ENCODE measurements at regions not wholly inside any gene's neighbourhood (a gene's known extent, or its start where the extent isn't known, plus 50 kb on each side); places are given as distances from the start of the nearest gene placed in this dataset.

GRCh38 chr1:98030976-98031375 is 110.1 kb upstream of the DPYD start:
- H2AFZ ChIP-seq (ENCODE audit: insufficient read depth, low read depth, low read length, poor library complexity, severe bottlenecking), result no peak overlapping the region
- no CpG with 5 or more reads among the region's 3 CpGs for WGBS (ENCODE audit: insufficient coverage)
- H3K27me3 ChIP-seq (ENCODE audit: control insufficient read depth in 2 of 2, insufficient read depth in 2 of 2, low read length in 2 of 2), result no peaks in the 10 kb centered on the region
- no peak overlapping the region for H3K27ac ChIP-seq (ENCODE audit: low read depth in 1 of 2, low read length in 2 of 2)
- TF ChIP-seq CTCF (IDR thresholded peaks at IDR 0.05), result no peak
- H3K4me3 ChIP-seq (replicated peaks in 1 of 3; ENCODE audit: low read depth in 2 of 3, low read length in 3 of 3), result no peak overlapping the region
- Mint-ChIP-seq H3K27ac (no peak overlapping the region), H3K36me3 (no peaks in the 10 kb centered on the region), H3K9me3 (no peaks in the 10 kb centered on the region), H3K4me1 (no peaks in the 10 kb centered on the region), H3K4me3 (no peak overlapping the region), H3K27me3 (ENCODE audit: low read depth in 3 of 3) (peaks cover 2 to 4% (median 3%) of the 10 kb centered on the region in 3 donors)
- no peaks in the 10 kb centered on the region for H3K4me1 ChIP-seq (ENCODE audit: control insufficient read depth in 1 of 2, insufficient read depth in 2 of 2, low read length in 2 of 2)
- no peaks in the 10 kb centered on the region for H3K36me3 ChIP-seq (replicated peaks in 1 of 2; ENCODE audit: control insufficient read depth in 1 of 2, insufficient read depth in 2 of 2, low read length in 2 of 2)
- H3K79me2 ChIP-seq (ENCODE audit: insufficient read depth, low read length), result no peaks in the 10 kb centered on the region
- H4K20me1 ChIP-seq (ENCODE audit: insufficient read depth, low read length), result no peaks in the 10 kb centered on the region
- H3K9me3 ChIP-seq (replicated peaks in 1 of 2; ENCODE audit: control insufficient read depth in 1 of 2, insufficient read depth in 1 of 2, low read length in 2 of 2), result no peaks in the 10 kb centered on the region
- intact Hi-C loops (cut with micrococcal nuclease), result no loop called here
- H3K9ac ChIP-seq (ENCODE audit: insufficient read depth, low read length, poor library complexity, severe bottlenecking), result no peak overlapping the region
- DNase-seq, result no peak
- no peak overlapping the region for H3K4me2 ChIP-seq (replicated peaks; ENCODE audit: extremely low read depth, low read length, poor library complexity, severe bottlenecking)

DNA sequence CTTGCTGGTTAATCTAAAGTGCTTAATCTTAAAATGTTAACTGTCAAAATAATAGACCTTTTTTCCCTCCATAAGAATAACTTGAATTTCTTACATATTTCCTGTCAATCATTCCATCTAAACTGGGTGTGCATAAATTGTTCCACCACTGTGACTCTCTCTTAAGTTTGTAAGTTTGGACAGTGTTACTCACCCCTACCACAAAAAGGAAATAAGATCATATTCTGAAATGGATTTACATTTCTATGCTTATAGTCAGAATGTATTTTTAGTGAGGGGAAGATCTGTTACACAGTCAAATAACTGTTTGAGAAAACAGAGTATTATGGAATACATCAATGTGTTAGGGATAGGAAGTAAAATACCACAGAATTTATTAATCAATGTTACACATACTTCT is 109.6 kb upstream of the DPYD start:
- H3K27me3 Mint-ChIP-seq (ENCODE audit: low read depth in 3 of 3), result no peaks in the 10 kb centered on the region
- no peaks in the 10 kb centered on the region for H3K79me2 ChIP-seq (ENCODE audit: insufficient read depth, low read length)
- H3K36me3 ChIP-seq (replicated peaks in 1 of 2; ENCODE audit: control insufficient read depth in 1 of 2, insufficient read depth in 2 of 2, low read length in 2 of 2), result no peaks in the 10 kb centered on the region
- no peak overlapping the region for H3K4me2 ChIP-seq (replicated peaks; ENCODE audit: extremely low read depth, low read length, poor library complexity, severe bottlenecking)
- intact Hi-C loops (cut with micrococcal nuclease), result no loop called here
- TF ChIP-seq CTCF (IDR thresholded peaks at IDR 0.05), result no peak
- no peak overlapping the region for H3K4me3 Mint-ChIP-seq
- no peaks in the 10 kb centered on the region for H3K4me1 Mint-ChIP-seq
- H3K9me3 Mint-ChIP-seq, result no peaks in the 10 kb centered on the region
- no peaks in the 10 kb centered on the region for H3K36me3 Mint-ChIP-seq
- H3K9me3 ChIP-seq (replicated peaks in 1 of 2; ENCODE audit: control insufficient read depth in 1 of 2, insufficient read depth in 1 of 2, low read length in 2 of 2), result no peaks in the 10 kb centered on the region
- H3K27ac Mint-ChIP-seq, result no peak overlapping the region
- no peaks in the 10 kb centered on the region for H4K20me1 ChIP-seq (ENCODE audit: insufficient read depth, low read length)
- H3K4me3 ChIP-seq (replicated peaks in 1 of 3; ENCODE audit: low read depth in 2 of 3, low read length in 3 of 3), result no peak overlapping the region
- H3K27me3 ChIP-seq (ENCODE audit: control insufficient read depth in 2 of 2, insufficient read depth in 2 of 2, low read length in 2 of 2), result no peaks in the 10 kb centered on the region
- H3K9ac ChIP-seq (ENCODE audit: insufficient read depth, low read length, poor library complexity, severe bottlenecking), result no peak overlapping the region
- no peak overlapping the region for H3K27ac ChIP-seq (ENCODE audit: low read depth in 1 of 2, low read length in 2 of 2)
- no peak overlapping the region for H2AFZ ChIP-seq (ENCODE audit: insufficient read depth, low read depth, low read length, poor library complexity, severe bottlenecking)
- DNase-seq, result no peak
- H3K4me1 ChIP-seq (ENCODE audit: control insufficient read depth in 1 of 2, insufficient read depth in 2 of 2, low read length in 2 of 2), result no peaks in the 10 kb centered on the region
